ENCODE measurements at regions not wholly inside any gene's neighbourhood (a gene's known extent, or its start where the extent isn't known, plus 50 kb on each side); places are given as distances from the start of the nearest gene placed in this dataset.

DNA sequence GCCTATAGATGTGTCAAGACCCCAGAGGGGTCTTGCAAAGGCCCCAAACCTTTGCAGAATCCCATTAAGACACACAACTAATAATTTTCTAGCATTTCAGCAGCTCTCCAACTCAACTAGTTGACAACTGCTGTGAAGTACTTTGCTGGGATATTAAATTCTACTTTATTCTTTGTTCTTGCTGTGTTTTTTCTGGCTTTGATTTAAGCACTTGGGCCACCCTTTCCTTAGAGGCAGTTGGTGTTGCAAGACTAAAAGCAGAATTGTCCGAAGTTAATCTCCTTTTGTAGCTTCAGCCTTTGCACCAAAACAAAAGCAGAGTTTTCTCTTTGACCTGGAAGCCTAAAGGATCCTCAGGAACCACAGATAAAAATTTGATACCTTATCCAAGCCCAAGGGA is 353.1 kb upstream of the CLNK start:
- TF ChIP-seq, protein P1, sequence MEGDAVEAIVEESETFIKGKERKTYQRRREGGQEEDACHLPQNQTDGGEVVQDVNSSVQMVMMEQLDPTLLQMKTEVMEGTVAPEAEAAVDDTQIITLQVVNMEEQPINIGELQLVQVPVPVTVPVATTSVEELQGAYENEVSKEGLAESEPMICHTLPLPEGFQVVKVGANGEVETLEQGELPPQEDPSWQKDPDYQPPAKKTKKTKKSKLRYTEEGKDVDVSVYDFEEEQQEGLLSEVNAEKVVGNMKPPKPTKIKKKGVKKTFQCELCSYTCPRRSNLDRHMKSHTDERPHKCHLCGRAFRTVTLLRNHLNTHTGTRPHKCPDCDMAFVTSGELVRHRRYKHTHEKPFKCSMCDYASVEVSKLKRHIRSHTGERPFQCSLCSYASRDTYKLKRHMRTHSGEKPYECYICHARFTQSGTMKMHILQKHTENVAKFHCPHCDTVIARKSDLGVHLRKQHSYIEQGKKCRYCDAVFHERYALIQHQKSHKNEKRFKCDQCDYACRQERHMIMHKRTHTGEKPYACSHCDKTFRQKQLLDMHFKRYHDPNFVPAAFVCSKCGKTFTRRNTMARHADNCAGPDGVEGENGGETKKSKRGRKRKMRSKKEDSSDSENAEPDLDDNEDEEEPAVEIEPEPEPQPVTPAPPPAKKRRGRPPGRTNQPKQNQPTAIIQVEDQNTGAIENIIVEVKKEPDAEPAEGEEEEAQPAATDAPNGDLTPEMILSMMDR (conservative IDR thresholded peaks at IDR 0.05) = no peak
- TF ChIP-seq ZFX (IDR thresholded peaks at IDR 0.05) = no peak
- H3K27ac ChIP-seq = no peak overlapping the region

DNA sequence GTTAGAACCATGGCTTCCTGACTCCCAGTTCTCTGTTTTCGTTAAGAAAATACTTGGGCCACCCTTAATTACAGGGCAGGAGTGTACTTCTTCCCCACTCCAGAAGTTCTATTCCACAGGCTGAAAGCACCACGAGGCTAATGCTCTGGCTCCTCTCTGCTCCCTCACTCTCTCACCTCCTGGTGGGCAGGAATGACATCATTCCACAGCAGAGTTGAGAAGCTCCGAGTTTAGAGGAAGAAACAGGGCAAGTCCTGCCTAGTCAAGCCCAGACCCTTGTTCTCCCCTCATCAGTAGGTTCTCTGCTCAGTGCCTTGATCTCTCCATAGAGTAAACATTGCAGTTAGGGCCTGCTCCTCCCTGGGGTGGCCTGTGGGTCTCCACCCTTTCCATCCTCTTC is 343.8 kb upstream of the CLNK start:
- H3K27ac ChIP-seq = no peak overlapping the region
- no peak for TF ChIP-seq ZFX (IDR thresholded peaks at IDR 0.05)
- TF ChIP-seq, protein P1 (conservative IDR thresholded peaks at IDR 0.05) = no peak

DNA sequence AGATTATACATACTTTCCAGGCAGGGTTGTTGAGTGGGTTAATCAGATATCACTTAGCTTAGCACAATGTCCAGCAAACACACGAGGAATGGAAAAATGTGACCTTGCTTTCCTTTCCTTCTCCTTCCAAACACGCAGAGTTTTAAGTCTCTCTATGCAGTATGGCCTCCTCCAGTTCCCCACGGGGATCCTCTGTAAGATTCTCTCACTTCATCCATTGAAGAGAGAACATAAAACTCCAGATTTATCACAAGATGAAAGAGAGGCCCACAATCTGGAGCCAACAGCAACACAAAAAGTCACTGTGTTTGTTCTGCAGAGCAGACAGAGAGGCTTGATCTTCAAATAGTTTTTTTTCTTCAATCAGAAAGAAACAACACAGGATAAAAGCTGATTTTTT is 336.8 kb upstream of the CLNK start:
- TF ChIP-seq, protein P1 (conservative IDR thresholded peaks at IDR 0.05) = no peak
- TF ChIP-seq ZFX (IDR thresholded peaks at IDR 0.05) = no peak
- H3K27ac ChIP-seq = no peak overlapping the region

DNA sequence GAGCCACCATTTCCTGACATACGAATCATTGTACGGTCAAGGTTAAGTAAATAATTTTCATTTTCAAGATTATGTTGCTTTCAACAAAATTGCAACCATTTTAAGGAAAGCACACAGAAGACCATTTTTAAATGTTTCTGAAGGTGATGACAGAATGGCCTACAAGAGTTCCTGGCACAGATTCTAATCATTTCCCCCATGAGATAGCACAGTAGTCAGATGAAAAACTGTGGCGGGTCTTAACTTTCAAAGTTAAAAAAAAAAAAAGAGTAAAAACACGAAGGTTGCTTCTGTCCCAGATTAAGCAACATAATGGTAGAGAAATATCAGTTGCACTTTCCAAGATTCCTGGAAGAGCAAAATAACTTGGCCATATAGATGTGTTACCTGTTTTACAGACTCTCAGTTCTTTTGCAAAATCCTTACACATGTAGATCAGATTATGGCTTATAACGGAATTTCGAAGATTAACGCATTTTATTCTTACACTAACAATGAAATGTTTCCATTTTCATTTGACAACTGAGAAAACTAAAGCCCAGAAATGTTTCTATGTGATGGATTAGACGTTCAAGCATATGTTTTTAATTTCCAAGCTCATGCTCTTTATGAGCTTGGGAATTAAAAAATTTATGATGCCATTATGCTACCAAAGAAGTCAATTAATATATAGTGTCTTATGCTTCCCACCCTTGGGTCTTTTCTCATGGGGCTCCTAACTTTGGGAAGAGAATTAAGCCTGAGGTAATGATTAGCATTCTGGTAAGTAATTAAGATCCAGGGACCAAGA is 335.1 kb upstream of the CLNK start:
- TF ChIP-seq, protein P1 (conservative IDR thresholded peaks at IDR 0.05) = no peak
- no peak for TF ChIP-seq ZFX (IDR thresholded peaks at IDR 0.05)
- no peak overlapping the region for H3K27ac ChIP-seq

DNA sequence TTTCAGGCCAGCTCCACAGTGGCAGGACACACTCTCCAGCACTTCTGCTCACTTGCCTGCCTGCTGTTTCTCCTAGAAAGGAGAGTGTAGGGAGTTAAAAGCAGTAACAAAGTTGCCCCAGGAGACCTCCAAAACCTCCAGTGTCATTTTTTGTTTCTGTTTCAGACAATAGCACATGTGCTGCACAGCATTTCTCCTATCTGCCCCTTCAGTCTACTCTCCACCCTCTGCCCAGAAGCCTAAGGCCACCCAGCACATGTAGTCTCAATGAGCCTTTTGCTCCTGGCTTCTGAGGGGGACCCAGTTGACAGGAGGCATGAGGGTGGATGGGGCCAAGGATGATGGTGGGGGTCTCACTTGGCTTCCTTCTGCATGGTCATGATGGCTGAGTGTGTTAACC is 329.6 kb upstream of the CLNK start:
- no peak overlapping the region for H3K27ac ChIP-seq

DNA sequence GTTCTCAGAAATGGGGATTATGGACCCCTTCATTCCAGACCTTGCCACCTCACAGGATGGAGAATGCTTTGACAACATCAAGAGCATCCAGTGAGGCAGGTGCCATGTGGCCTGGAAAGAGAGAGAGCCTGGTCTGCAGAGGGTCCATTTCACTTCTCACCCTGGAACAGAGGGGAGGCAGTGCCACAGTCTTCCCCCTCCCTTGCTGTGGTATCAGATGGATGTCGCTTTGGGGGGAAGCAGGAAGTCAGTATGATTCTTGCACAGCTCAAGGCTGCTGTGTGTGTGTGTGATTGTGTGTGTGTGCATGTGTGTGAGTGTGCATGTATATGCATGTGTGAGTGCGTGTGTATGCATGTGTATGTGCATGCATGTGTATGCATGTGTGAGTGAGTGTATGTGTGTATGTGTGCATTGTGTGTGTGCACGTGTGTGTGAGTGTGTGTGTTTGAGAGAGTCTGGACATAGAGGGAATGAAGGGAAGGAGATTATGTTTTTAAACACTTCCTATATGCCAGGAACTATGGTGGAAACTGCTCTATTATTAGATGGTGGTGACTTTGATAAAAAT is 328.6 kb upstream of the CLNK start:
- no peak overlapping the region for H3K27ac ChIP-seq
- no peak for TF ChIP-seq ZFX (IDR thresholded peaks at IDR 0.05)
- TF ChIP-seq, protein P1 (conservative IDR thresholded peaks at IDR 0.05) = no peak

More for the DNA sequence above, 329.6 kb upstream of the CLNK start:
- no peak for TF ChIP-seq ZFX (IDR thresholded peaks at IDR 0.05)
- TF ChIP-seq, protein P1 (conservative IDR thresholded peaks at IDR 0.05) = no peak

DNA sequence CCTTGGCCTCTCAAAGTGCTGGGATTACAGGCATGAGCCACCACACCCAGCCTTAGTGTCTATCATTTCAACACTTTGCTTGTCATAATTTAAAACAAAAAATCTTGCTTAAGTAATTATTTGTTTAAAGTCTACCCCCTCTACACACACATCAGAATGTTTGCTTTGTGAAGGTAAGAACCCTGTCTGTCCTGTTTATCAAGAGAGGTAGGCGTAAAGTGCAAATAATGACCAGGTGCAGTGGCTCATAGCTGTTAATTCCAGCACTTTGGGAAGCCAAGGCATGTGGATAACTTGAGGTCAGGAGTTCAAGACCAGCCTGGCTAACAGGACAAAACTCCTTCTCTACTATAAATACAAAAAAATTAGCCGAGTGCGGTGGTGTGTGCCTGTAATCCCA is 326.7 kb upstream of the CLNK start:
- H3K27ac ChIP-seq = no peak overlapping the region
- no peak for TF ChIP-seq ZFX (IDR thresholded peaks at IDR 0.05)
- TF ChIP-seq, protein P1 (conservative IDR thresholded peaks at IDR 0.05) = no peak
